ENCODE measurements at regions not wholly inside any gene's neighbourhood (a gene's known extent, or its start where the extent isn't known, plus 50 kb on each side); places are given as distances from the start of the nearest gene placed in this dataset.
"Not testable (repeated sequence)": the region's sequence is repeated elsewhere in the genome, so short reads cannot be mapped to it uniquely, and the experiment has no call there.

DNA sequence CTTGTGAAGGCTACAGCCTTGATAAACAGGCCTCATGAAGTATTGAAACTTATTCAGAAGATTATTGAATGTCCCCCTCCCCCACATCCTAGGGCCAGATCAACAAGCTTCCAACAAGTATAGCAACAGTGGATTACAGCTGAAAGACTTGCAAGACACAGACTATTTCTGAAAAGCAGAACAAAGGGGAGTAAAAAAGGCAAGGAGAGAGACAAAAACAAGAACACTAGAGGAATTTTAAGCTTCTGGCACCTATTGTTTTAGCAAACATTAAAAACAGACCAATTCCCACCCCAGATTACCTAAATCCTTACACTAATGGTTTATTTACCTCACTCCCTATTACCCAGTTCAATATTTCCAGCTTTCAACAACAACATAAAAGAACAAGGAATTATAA lies 446.3 kb upstream of the FSTL5 start:
- DNase-seq, result no peak

DNA sequence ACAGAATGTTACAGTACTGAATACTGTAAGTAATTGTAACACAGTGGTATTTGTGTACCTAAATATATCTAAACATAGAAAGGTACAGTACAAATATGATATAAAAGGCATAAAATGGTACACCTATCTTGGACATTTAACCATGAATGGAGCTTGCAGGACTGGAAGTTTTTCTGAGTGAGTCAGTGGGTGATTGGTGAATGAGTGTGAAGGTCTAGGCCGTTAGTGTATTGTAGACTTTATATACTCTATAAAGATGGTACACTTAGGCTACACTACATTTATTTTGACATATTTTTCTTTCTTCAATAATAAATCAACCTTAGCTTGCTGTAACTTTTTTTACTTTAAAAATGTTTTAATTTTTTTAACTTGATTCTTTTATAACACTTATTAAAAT lies 422.5 kb upstream of the FSTL5 start:
- DNase-seq, result no peak

DNA sequence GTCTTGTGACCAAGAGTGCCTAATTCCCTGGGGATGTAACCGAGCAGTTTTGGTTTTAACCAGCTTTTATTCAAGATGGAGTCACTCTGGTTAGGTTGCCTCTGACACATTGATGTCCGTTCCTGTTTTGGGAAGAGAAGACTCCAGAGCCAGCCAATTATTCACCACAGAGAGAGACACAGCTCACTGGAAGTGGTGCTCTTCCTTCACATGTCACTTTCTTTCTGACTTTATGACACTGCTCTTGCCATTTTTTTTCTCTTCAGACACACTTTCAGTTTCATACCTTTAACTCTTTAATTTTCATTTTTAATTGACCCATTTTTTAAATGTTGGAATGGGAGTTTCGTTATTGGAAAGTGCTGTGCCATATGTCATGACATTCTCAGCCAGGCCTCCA lies 418.4 kb upstream of the FSTL5 start:
- DNase-seq, result no peak

DNA sequence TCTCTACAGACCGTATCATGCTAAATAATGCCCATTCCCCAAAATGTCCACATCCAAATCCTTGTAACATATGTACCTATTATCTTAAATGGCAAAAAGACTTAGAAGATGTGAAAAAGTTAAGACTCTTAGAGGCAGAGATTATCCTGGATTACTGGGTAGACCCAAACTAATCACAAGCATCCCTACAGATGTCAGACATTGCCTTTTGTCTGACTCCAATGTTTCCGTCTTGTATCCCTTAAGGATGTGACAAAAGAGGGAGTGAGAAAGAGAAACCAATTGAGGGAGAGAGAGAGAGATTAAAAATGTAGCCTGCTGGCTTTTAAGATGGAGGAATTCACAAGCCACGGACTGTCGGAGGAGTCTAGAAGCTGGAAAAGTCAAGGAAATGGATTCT lies 401.9 kb upstream of the FSTL5 start:
- DNase-seq, result no peak

DNA sequence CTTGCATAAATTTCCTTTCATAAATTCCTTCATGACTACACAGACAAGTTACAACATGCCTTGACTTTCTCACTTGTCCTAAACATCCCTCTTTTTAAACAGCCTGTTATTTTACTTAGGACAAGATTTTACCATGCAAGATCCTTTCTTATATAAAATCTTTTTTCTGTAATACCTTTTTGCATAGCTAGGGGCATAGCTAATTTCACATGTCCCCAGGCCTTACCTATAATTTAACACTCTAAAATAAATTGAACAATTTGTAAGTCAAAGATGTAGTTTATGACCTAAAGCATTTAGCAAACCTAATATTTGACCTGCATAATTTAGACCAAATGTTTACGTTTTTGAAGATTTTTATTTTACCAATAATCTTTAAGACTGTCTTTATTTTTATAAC lies 396.3 kb upstream of the FSTL5 start:
- no peak for DNase-seq

DNA sequence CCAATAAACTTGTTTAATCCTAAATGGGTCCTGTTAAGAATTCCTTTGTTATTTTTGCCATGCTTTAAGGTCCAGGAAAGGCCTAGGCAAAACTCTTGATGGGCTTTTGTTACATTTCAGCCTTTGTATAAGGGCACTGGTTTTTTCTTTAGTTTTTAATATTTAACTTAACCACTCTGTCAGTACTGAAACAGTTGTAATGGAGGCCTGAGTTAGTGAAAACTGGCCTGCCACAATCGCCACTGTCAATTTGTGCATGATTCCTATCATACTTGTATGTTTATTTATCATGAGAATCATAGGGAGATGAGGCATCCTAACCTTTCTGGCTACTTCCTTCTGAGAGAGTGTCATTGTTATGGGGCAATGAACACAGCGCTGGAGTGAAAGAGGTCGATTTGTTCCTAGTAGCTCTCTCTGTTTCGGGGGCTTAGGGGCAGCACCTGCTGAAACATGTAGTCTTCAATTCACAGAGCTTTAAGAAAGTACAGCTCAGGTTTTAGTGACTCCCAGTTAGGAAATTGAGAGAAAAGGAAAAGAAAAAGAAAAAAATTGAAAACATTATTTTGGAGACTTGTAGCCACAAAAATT lies 393.8 kb upstream of the FSTL5 start:
- no peak for DNase-seq

DNA sequence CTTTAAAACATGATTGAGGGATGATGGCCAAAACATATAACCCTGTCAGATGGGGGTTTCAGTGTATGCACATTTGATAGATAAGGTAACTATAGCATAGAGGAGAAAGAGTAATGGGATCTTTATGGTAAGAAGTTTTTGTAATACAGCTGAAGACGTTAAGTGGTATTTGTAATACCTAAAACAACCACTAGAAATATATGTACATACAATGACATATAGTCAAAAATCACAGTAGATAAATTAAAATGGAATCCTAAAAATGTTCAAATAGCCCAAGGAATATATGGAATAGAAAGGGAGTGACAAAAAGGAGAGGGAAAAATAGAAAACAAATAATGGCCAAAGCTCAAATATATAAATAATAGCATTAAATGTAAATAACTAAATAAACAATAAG lies 371.3 kb upstream of the FSTL5 start:
- DNase-seq, result no peak

DNA sequence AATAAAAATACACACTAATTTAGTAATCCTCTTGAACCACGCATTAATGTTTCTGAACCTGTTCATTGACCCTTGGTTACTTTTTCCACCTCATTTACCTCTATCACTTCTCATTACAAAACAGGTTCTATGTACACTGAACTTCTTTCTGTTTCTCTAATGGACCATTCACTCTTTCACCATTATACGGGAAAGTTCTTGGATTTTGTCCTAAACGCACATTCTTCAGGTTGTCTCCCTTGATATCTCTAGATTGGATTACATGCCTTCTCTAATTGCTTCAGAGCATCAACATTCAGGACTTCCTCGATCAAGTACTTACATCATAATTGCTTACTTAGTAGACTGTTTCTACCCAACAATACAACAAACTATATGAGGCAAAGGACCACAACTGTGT lies 359.4 kb upstream of the FSTL5 start:
- DNase-seq, result no peak

DNA sequence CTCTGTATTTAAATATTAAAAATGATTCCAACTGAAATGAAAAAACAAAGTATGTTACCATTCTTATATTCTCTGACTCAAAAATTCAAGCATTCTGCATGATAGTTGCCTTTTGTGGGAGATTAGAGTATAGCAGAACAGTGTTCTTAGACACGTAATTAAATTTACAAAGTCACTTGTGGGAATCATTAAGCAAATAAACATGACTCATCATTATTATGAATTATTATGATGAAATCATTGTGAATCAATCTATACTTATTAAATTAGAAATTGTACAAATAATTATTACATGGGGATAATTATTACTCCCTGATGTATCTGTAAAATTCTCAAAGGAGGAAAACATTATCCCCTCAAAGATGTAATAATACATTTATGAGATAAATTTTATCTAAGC lies 358.9 kb upstream of the FSTL5 start:
- DNase-seq, result no peak

DNA sequence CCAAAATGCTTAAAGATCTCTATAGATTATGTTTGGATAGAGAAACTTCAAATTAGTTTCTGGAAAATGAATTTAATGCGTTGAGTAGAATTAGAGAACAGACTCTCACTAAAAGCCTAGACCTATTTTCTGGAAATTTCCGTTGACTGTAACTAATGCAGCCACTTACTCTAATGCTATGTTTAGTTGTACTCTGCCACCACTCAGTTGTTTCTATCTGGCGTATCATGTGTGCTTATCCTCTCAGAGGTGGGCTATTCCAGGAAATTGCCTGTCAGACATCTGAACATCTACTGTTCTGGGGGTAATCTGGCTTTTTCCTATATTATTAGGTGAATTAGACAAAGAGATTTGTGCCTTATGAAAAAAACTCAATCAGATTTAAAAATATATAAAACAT lies 347.1 kb upstream of the FSTL5 start:
- no peak for DNase-seq

DNA sequence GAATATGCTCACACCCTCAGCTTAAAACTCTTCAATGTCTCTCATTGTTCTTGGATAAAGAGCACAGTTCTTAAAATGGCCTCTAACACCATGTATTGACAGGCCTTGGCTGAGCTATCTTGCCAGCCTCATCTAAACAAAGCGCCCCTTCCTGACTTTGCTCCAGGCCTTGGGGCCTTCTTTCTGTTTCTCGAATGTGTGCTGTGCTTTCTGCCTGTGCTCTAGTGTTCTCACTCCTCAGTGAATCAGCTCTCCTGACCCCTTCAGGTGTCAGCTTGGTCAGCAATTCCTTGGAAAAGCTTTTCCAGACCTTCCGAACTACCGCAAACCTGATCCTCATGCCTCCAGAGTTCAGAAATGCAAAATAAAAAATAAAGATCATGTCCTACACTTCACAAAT lies 346.3 kb upstream of the FSTL5 start:
- no peak for DNase-seq

DNA sequence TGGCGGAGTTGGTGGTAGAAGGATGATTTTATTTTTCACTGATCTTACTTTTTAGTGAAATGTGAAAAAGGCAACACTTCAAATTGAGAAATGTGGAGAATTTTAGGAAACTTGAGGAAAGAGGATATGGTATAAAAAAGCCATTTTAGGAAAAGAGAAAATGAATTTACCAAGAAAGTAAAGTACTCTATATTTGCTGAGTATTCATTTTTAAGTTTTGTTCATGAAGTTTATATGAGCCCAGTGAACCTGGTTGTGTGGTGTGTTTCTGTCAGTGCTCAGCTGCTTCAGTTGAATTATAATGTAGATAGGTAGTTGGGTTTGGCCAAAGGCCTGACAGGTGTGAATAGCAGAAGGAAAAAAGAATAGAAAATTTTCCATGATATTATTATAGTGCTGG lies 345.5 kb upstream of the FSTL5 start:
- DNase-seq, result no peak

DNA sequence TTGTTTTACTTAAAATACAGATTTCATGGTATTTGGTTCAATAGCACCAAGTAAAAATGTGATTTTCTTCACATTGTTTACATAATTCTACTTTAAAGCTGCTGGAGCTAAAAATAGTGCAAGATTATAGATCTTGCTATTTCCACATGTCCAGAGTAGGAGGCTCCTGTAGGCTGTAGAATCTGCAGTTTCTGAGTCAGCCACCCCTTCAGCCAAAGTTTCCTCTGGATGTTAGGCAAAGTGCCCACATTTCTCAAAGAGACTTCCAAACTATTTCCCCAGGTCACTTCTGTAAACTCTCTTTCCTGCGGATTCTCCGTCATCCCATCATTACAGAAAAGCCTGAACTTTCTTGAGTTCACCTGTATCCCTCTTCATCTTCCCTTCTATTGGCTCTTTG lies 342.5 kb upstream of the FSTL5 start:
- no peak for DNase-seq

DNA sequence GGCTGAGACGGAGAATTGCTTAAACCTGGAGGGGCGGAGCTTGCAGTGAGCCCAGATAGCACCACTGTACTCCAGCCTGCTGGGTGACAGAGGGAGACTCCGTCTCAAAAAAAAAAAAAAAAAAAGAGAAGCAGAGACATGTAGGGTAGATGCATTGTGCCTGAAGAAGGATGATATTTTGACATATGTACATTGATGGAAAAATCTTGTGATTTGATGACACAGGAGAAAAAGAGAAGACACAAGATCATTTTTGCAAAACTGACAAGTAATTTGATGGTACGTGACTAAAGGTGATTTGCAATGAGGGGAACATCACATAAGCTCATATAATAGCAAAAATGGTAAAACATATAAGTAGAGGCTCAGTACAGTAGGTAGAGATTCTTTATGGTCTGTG lies 340.1 kb upstream of the FSTL5 start:
- DNase-seq, result no peak

DNA sequence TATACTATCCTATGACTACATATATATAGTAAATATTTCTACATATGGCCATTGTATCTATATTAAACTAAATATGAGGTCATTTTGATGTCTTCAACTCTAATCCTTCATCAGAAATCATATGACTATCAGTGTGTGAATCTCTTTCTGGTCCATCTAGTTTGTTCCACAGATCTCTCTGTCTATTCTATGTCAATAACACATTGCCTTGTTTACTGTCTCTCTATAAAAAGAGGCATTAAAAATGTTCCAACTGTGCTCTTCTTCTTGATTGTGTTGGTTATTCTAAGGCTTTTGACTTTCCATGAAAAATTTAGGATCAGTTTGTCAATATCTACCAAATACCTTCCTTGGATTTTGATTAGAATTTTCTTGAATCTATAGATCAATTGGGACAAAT lies 338.3 kb upstream of the FSTL5 start:
- DNase-seq, result no peak

DNA sequence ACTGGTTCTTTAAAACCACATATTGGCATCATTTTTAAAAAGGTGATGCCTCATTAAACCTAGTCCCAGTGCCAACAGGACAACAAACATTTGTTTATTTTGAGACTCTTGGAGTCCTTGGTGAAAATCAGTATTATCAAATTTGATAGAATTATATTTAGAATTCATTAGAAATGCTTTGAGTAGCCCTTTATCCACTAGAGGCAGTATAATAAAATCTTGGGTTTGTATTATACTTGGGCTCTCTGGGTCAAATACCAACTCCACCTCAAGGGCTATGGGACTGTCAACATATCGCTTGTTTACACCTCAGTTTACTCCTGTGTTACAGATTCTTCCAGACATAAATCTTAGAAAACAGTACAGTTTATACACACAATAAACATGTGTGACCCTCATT lies 335.7 kb upstream of the FSTL5 start:
- DNase-seq, result no peak

DNA sequence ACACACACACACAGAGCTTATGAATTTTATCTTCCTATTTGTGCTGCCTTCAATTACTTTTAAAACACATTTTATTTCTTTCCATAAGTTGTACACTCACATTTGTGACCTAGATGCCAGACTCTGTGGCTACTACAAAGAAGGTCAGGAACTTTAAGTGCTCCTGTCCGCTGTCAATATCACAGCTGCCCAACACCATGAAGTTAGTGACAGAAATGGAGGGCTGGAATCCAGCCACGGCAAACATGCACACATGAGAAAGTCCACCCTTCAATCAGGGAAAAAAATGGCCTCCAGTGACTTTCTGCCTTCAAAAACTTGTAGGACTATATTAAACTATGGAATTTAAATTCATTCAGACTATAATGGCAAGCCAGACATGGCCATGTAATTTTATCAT lies 334.4 kb upstream of the FSTL5 start:
- no peak for DNase-seq

DNA sequence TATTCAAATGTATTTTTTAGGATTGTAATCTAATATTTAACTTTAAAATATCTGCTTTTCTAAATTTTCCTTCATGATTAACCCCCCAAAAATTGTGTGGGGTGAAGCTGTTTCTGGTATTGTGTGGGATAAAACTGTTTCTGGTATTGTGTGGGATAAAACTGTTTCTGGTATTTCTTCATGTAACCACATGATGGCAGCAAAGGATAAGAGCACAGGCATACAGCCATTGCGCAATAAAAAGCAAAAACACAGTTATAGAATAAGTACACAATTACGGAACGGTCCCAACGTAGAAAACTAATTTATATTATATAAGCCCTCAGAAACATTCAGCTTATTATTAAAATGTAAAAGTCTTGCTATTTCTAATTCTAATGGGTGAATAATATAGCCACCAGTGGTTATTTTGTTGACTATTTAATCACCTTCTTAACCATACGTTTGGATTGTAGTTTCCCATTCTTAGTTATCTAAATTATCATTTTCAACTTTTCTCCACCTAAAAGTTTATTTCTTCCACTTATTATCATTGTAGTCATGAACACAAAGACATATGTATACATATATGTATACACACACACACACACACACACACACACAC lies 333.9 kb upstream of the FSTL5 start:
- DNase-seq, result no peak

DNA sequence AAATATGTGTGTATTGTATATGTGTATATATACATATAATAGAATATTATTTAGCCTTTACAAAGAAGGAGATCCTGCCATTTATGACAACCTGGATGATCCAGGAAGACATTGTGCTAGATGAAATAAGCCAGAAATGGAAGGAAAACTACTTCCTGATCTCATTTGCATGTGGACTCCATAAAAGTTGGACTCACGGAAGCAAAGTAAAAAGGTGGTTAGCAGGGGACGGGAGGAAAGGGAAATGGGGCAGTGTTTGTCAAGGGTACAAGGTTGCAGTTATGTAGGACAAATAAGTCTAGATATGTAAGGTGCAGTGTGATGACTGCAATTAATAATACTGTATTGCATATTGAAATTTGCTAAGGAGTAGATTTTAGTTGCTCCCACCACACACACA lies 331.1 kb upstream of the FSTL5 start:
- no peak for DNase-seq

DNA sequence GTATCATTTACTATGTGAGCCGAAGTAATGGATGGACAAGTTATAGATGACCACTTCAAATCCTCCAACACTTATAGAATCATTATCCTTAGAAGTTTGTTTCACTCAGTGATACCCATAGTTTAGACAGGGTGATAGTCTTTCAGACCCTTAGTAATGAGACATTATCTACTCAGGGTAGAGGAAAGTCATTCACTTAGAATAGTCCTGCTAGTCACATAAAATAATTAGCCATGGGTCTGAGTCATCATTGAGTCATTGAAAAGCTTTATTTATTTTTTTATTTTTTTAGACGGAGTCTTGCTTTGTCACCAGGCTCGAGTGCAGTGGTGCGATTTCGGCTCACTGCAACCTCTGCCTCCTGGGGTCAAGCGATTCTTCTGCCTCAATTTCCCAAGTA lies 321.7 kb upstream of the FSTL5 start:
- DNase-seq, result no peak

DNA sequence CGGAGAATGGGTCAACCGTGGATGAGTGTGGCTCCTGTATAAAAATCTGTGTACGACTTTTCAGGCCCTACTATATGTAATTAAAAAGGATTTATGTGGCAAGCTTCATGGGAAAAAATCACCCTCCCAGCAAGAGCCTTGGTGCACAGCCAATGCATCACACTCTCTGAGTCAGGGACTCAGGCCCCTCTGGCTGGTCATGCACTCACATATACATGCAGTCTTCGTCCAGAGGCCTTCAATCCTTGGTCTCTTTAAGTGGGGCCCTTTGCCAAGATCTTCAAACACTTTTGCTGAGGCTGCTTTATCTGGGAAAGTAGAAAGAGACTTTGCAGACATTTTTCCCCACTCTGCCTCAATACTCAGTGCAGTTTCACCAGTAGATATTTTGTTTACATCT lies 311.4 kb upstream of the FSTL5 start:
- DNase-seq, result no peak

DNA sequence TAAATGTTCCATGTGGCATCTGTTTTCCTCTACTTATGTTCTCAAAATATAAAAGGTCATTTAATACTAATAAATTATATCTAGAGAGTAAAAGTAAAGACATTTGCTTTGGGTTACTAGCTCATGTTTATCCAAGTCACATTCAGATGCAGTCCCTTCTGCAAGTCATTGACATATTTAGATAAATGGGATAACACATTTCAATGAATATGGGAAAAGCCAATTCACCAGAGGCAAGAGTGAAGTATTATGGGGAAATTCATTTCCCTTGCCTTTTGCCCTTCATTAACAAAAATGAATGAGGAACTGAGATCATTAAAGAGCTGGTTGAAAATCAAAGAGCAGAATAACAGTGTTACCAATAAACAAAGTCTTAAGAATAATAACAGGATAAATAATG lies 306.2 kb upstream of the FSTL5 start:
- no peak for DNase-seq

DNA sequence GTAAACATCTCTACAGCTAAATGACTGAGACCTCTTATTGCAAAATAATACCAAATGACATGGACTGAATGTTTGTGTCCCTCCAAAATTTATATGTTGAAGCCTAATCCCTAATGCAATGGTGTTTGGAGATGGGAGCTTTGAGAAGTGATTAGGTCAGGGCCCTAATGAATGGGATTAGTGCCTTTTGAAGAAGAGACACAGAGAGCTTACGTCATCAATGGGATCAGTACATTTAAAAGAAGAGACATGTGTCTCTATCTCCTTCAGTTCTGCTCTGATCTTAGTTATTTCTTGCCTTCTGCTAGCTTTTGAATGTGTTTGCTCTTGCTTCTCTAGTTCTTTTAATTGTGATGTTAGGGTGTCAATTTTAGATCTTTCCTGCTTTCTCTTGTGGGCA lies 301.6 kb upstream of the FSTL5 start:
- DNase-seq, result not testable (repeated sequence)

DNA sequence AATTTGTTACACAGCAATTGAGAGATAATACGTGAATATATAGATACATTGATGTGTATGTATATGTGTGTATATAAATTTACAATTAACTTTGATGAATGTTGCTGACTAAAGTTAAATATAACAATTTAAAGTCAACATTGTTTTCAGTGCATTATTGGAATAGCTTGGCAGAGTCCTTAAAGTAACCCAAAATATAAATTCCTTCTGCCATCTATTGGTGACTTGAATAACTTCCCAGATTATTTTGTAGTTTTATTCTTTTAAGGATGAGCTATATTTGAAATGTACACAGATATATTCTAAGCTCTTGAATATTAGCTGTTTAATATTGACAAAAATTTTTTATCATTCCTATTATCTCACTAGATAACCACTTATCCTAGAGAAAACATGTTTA lies 298.2 kb upstream of the FSTL5 start:
- no peak for DNase-seq

DNA sequence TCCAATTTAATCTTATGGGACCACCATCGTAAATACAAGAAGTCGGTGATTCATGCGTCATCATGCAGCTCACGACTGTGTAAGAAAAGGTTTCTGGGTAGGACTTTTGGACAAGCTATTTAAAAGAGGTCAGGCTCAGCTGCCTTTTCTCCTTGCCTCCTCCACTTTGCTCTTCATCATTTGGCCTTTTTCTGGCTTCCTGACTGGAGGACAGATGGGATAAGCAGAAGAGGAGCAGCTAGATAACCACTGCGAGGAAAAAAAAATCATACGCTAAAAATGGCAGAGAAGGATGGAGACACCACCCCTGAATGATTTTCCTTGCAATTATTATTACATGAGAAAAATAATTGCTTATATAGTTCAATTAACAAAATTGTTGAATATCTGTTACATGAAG lies 294.3 kb upstream of the FSTL5 start:
- DNase-seq, result no peak

Data from DMS153 (cell line).